ENCODE measurements at regions not wholly inside any gene's neighbourhood (a gene's known extent, or its start where the extent isn't known, plus 50 kb on each side); places are given as distances from the start of the nearest gene placed in this dataset.

DNA sequence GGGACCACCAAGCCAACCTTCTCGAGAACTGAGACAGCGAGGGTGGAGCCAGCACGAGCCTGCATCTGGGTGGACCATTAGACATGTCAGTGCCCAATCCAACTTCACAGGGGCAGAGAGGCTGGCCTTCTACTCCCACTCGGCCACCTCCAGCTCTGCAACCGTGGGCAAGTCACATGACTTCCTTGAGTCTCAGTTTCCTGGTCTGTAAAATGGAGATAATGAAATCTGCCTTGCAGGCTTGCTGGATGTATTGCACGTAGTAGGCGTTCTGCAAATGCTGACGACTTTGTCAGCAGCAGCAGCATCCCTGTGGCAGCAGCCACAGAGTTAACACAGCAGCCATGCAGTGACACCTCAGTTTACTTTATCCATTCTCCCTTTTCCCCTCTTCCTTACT, 208.9 kb downstream of the GLI2 start:
- TF ChIP-seq, protein P1, sequence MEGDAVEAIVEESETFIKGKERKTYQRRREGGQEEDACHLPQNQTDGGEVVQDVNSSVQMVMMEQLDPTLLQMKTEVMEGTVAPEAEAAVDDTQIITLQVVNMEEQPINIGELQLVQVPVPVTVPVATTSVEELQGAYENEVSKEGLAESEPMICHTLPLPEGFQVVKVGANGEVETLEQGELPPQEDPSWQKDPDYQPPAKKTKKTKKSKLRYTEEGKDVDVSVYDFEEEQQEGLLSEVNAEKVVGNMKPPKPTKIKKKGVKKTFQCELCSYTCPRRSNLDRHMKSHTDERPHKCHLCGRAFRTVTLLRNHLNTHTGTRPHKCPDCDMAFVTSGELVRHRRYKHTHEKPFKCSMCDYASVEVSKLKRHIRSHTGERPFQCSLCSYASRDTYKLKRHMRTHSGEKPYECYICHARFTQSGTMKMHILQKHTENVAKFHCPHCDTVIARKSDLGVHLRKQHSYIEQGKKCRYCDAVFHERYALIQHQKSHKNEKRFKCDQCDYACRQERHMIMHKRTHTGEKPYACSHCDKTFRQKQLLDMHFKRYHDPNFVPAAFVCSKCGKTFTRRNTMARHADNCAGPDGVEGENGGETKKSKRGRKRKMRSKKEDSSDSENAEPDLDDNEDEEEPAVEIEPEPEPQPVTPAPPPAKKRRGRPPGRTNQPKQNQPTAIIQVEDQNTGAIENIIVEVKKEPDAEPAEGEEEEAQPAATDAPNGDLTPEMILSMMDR (IDR thresholded peaks at IDR 0.05; ENCODE audit: poor library complexity) = no peak
- no peak for TF ChIP-seq EZH2phosphoT487 (IDR thresholded peaks at IDR 0.05; ENCODE audit: low read depth, severe bottlenecking, unreplicated experiment)
